HCT116 (cell line): ENCODE measurements at regions not wholly inside any gene's neighbourhood (a gene's known extent, or its start where the extent isn't known, plus 50 kb on each side); places are given as distances from the start of the nearest gene placed in this dataset.

Experiments
- ATAC-seq: fragments of 200-7000 bp; cut with Tn5 transposase; 2 replicates; pipeline ENCODE4 v1.9.1; 2020; ENCODE audit warnings: mild to moderate bottlenecking, moderate library complexity
- BruUV-seq: library from RNA; stranded (reverse); fragments of 400-500 nt; replicated peaks from 2 replicates; lab custom pipeline; 2021; lab: Mats Ljungman, UMichigan
- CTCF ChIA-PET: fragments of 300-600 bp; sonication (Branson Sonifier 250); formaldehyde crosslinking; loops from one replicate; lab custom pipeline; 2021; ENCODE audit warnings: antibody characterized with exemption; lab: Charles Lee
- POLR2A ChIA-PET: fragments of 300-600, 350-600 bp; sonication (Branson Sonifier 250); formaldehyde crosslinking; loops from one replicate; lab custom pipeline; 2021; ENCODE audit warnings: antibody characterized with exemption; lab: Charles Lee
- RAD21 ChIA-PET, 2 experiments: fragments of 300-600 bp; sonication (Branson Sonifier 250); formaldehyde crosslinking; loops; one replicate each; lab custom pipeline; 2023; ENCODE audit warnings: low total read pairs in 2 of 2; ENCODE audit not compliant: uncharacterized antibody in 2 of 2, unreplicated experiment in 2 of 2, low non-redundant PET in 1 of 2; lab: Charles Lee
- DNase-seq: peaks from one replicate; pipeline ENCODE4 v3.0.0-alpha.2; 2010; ENCODE audit warnings: low read depth, low spot score
- H2AFZ ChIP-seq: fragments of 200-600 bp; shearing (Covaris generic), sonication (generic); 2 replicates; pipeline ENCODE4 v1.6.1; 2017; ENCODE audit warnings: low read depth, mixed run types, mixed read lengths, antibody characterized with exemption, low read length; ENCODE audit not compliant: poor library complexity, severe bottlenecking
- H3K27ac ChIP-seq: 2 replicates; pipeline ENCODE4 v1.5.1; 2012; ENCODE audit warnings: low read depth, low read length
- H3K27me3 ChIP-seq: fragments of 200-600 bp; sonication (generic); 2 replicates; pipeline ENCODE4 v1.6.1; 2016; ENCODE audit warnings: mixed run types, low read length, mixed read lengths; ENCODE audit not compliant: insufficient read depth
- H3K36me3 ChIP-seq, 2 experiments: fragments of 200-500 bp in 1 of 2; fragments of 200-600 bp in 1 of 2; sonication (Bioruptor generic) in 1 of 2; sonication (generic) in 1 of 2; 2 replicates each; pipeline versions ENCODE4 v1.5.1 to v1.6.1; 2014 to 2016; ENCODE audit warnings: low read length in 2 of 2, inconsistent platforms in 1 of 2, mixed read lengths in 1 of 2, mixed run types in 1 of 2; ENCODE audit not compliant: insufficient read depth in 2 of 2, control insufficient read depth in 1 of 2
- H3K4me1 ChIP-seq, 2 experiments: fragments of 200-600 bp in 1 of 2; sonication (generic) in 1 of 2; 2 replicates each; pipeline versions ENCODE4 v1.5.1 to v1.6.1; 2012 to 2017; ENCODE audit warnings: low read length in 2 of 2, inconsistent platforms in 1 of 2, mild to moderate bottlenecking in 1 of 2, mixed read lengths in 1 of 2, mixed run types in 1 of 2, moderate library complexity in 1 of 2; ENCODE audit not compliant: insufficient read depth in 2 of 2, control insufficient read depth in 1 of 2
- H3K4me2 ChIP-seq: fragments of 200-600 bp; sonication (generic); 2 replicates; pipeline ENCODE4 v1.6.1; 2017; ENCODE audit warnings: mixed run types, low read length, mixed read lengths
- H3K4me3 ChIP-seq, 2 experiments: fragments of 200-600 bp in 1 of 2; sonication (generic) in 1 of 2; replicated peaks in 1 of 2; 2 replicates each; pipeline ENCODE4 v1.5.1; 2011 to 2016; ENCODE audit warnings: low read length in 2 of 2, control low read depth in 1 of 2, low read depth in 1 of 2, mild to moderate bottlenecking in 1 of 2, mixed read lengths in 1 of 2, mixed run types in 1 of 2
- H3K79me2 ChIP-seq: fragments of 200-600 bp; sonication (generic); 2 replicates; pipeline ENCODE4 v1.6.1; 2017; ENCODE audit warnings: mild to moderate bottlenecking, mixed run types, low read length, moderate library complexity, mixed read lengths; ENCODE audit not compliant: insufficient read depth
- H3K9ac ChIP-seq: fragments of 200-600 bp; sonication (generic); 2 replicates; pipeline ENCODE4 v1.6.1; 2016; ENCODE audit warnings: low read length, mixed read lengths
- H3K9me2 ChIP-seq: fragments of 200-600 bp; sonication (generic), shearing (Covaris generic); 2 replicates; pipeline ENCODE4 v1.6.1; 2017; ENCODE audit warnings: mixed run types, mild to moderate bottlenecking, moderate library complexity; ENCODE audit not compliant: insufficient read depth
- H3K9me3 ChIP-seq, 2 experiments: fragments of 200-500 bp in 1 of 2; fragments of 200-600 bp in 1 of 2; sonication (Bioruptor generic) in 1 of 2; sonication (generic) in 1 of 2; 2 replicates each; pipeline ENCODE4 v1.6.1; 2014 to 2017; ENCODE audit warnings: low read length in 2 of 2, mixed read lengths in 2 of 2, inconsistent platforms in 1 of 2, low read depth in 1 of 2, mild to moderate bottlenecking in 1 of 2, mixed run types in 1 of 2, moderate library complexity in 1 of 2; ENCODE audit not compliant: control insufficient read depth in 1 of 2, insufficient read depth in 1 of 2
- H4K20me1 ChIP-seq: fragments of 200-600 bp; sonication (generic), shearing (Covaris generic); 2 replicates; pipeline ENCODE4 v1.6.1; 2017; ENCODE audit warnings: mixed run types, mild to moderate bottlenecking, moderate library complexity; ENCODE audit not compliant: insufficient read depth
- ATF3 ChIP-seq: IDR thresholded peaks from 2 replicates; pipeline ENCODE4 v1.6.1; 2012
- CBX3 ChIP-seq: IDR thresholded peaks from 2 replicates; pipeline ENCODE4 v1.6.1; 2012; ENCODE audit warnings: low read depth
- CTCF ChIP-seq, 3 experiments: fragments of 200-600 bp in 1 of 3; sonication (generic) in 1 of 3; IDR thresholded peaks in 2 of 3; conservative IDR thresholded peaks in 1 of 3; 2 replicates each; pipeline ENCODE4 v1.5.1; 2012 to 2017; ENCODE audit warnings: low read depth in 2 of 3, low read length in 2 of 3, antibody characterized with exemption in 1 of 3, borderline replicate concordance in 1 of 3, control low read depth in 1 of 3, mild to moderate bottlenecking in 1 of 3, mixed read lengths in 1 of 3, mixed run types in 1 of 3, moderate library complexity in 1 of 3; ENCODE audit not compliant: insufficient read depth in 1 of 3
- EGR1 ChIP-seq: IDR thresholded peaks from 2 replicates; pipeline ENCODE4 v1.6.1; 2012; ENCODE audit warnings: low read depth
- ELF1 ChIP-seq: IDR thresholded peaks from 2 replicates; pipeline ENCODE4 v1.6.1; 2012; ENCODE audit warnings: low read depth, borderline replicate concordance
- EZH2 ChIP-seq: fragments of 200-600 bp; sonication (generic); IDR thresholded peaks from 2 replicates; pipeline ENCODE4 v1.6.1; 2017; ENCODE audit warnings: antibody characterized with exemption, mixed run types
- EZH2phosphoT487 ChIP-seq: fragments of 200-600 bp; IDR thresholded peaks from 2 replicates; pipeline ENCODE4 v1.6.1; 2018; ENCODE audit warnings: antibody characterized with exemption, borderline replicate concordance
- JUND ChIP-seq: IDR thresholded peaks from 2 replicates; pipeline ENCODE4 v1.6.1; 2012
- MAX ChIP-seq: IDR thresholded peaks from 2 replicates; pipeline ENCODE4 v1.6.1; 2012
- POLR2A ChIP-seq: IDR thresholded peaks from 2 replicates; pipeline ENCODE4 v1.7.0; 2011; ENCODE audit warnings: borderline replicate concordance; ENCODE audit not compliant: insufficient read depth, insufficient read length; ENCODE audit errors: extremely low read depth
- POLR2AphosphoS5 ChIP-seq: IDR thresholded peaks from 2 replicates; pipeline ENCODE4 v1.6.1; 2011; ENCODE audit warnings: mild to moderate bottlenecking, low read depth, low read length, moderate library complexity
- RAD21 ChIP-seq: IDR thresholded peaks from 2 replicates; pipeline ENCODE4 v1.6.1; 2012; ENCODE audit warnings: low read depth, mild to moderate bottlenecking
- SIN3A ChIP-seq: IDR thresholded peaks from 2 replicates; pipeline ENCODE4 v1.6.1; 2012; ENCODE audit warnings: low read depth
- SP1 ChIP-seq: IDR thresholded peaks from 2 replicates; pipeline ENCODE4 v1.6.1; 2012; ENCODE audit warnings: low read depth
- SRF ChIP-seq: IDR thresholded peaks from 2 replicates; pipeline ENCODE4 v1.6.1; 2012; ENCODE audit warnings: low read depth
- YY1 ChIP-seq: IDR thresholded peaks from 2 replicates; pipeline ENCODE4 v1.6.1; 2011; ENCODE audit warnings: low read length, low read depth, moderate library complexity, mild to moderate bottlenecking; ENCODE audit not compliant: insufficient replicate concordance; ENCODE audit errors: extremely low read depth
- ZBTB33 ChIP-seq: IDR thresholded peaks from 2 replicates; pipeline ENCODE4 v1.6.1; 2011; ENCODE audit warnings: mild to moderate bottlenecking, low read length, moderate library complexity; ENCODE audit not compliant: insufficient replicate concordance; ENCODE audit errors: extremely low read depth
- ZFX ChIP-seq: fragments of 450-650 bp; IDR thresholded peaks from 2 replicates; pipeline ENCODE4 v1.6.1; 2017
- ZNF274 ChIP-seq: fragments of 200-500 bp; sonication (Bioruptor generic); IDR thresholded peaks from 2 replicates; pipeline ENCODE4 v1.6.1; 2014; ENCODE audit warnings: mild to moderate bottlenecking, low read depth, low read length, inconsistent platforms
- intact Hi-C: fragments of 100-400 bp; cut with micrococcal nuclease; formaldehyde crosslinking; loops from 2 replicates; pipeline ENCODE4 v1.10.0; 2022

- H3K4me2 ChIP-seq = no peak overlapping the region
- H2AFZ ChIP-seq = no peak overlapping the region
- no peaks in the 10 kb centered on the region for H3K79me2 ChIP-seq
- no TSS peak for BruUV-seq
- DNase-seq (no peak), ATAC-seq (no peak)
- RAD21 ChIA-PET = no interaction called here
- no peak overlapping the region for H3K4me3 ChIP-seq
- no peak for TF ChIP-seq EZH2
- no peak for TF ChIP-seq MAX
- TF ChIP-seq ZNF274 = no peak
- no peak for TF ChIP-seq POLR2AphosphoS5
- no peak for TF ChIP-seq SRF
- TF ChIP-seq EGR1 = no peak
- TF ChIP-seq ELF1 = no peak
- no peak for TF ChIP-seq ATF3
- TF ChIP-seq, all 23 proteins: peak for 0
- Histone ChIP-seq H4K20me1 (no peaks in the 10 kb centered on the region), H3K4me1 (no peaks in the 10 kb centered on the region), H3K36me3 (no peaks in the 10 kb centered on the region), H3K9me2 (no peaks in the 10 kb centered on the region), H3K9me3 (no peaks in the 10 kb centered on the region), H3K27ac (no peak overlapping the region), H3K27me3 (no peaks in the 10 kb centered on the region), H3K9ac (no peak overlapping the region)
- intact Hi-C loops = no loop called here
- ChIA-PET CTCF (no interaction called here), POLR2A (no interaction called here)
Measured at GRCh38 chr4:14792702-14793227, 209.5 kb upstream of the CPEB2 start.

GRCh38 chr4:14800977-14801376 is 201.3 kb upstream of the CPEB2 start:
- no peak overlapping the region for H3K9ac ChIP-seq
- ATAC-seq = no peak
- ChIA-PET RAD21 (no interaction called here), POLR2A (no interaction called here), CTCF (no interaction called here)
- no peaks in the 10 kb centered on the region for H4K20me1 ChIP-seq
- H3K27me3 ChIP-seq = no peaks in the 10 kb centered on the region; the same call in 1 of the 2 replicates
- H2AFZ ChIP-seq = no peak overlapping the region
- H3K9me2 ChIP-seq = no peaks in the 10 kb centered on the region
- BruUV-seq = no TSS peak
- no peak overlapping the region for H3K27ac ChIP-seq
- H3K9me3 ChIP-seq = no peaks in the 10 kb centered on the region
- no peaks in the 10 kb centered on the region for H3K4me1 ChIP-seq
- DNase-seq = no peak
- no peaks in the 10 kb centered on the region for H3K79me2 ChIP-seq
- H3K4me3 ChIP-seq = no peak overlapping the region
- no peaks in the 10 kb centered on the region for H3K36me3 ChIP-seq
- intact Hi-C loops = no loop called here
- H3K4me2 ChIP-seq = no peak overlapping the region
- no peak for TF ChIP-seq RAD21
- TF ChIP-seq ELF1 = no peak
- TF ChIP-seq SP1 = no peak
- TF ChIP-seq YY1 = no peak
- TF ChIP-seq JUND = no peak
- no peak for TF ChIP-seq ZFX
- TF ChIP-seq CTCF (IDR thresholded peaks at IDR 0.05 in 2 of 3, conservative IDR thresholded peaks at IDR 0.05 in 1 of 3; ENCODE audit: borderline replicate concordance in 1 of 3, insufficient read depth in 1 of 3, low read depth in 2 of 3, low read length in 2 of 3) = no peak
- no peak for TF ChIP-seq CBX3
- TF ChIP-seq EZH2phosphoT487 = no peak
- no peak for TF ChIP-seq EGR1
- no peak for TF ChIP-seq ZNF274
- TF ChIP-seq ZBTB33 = no peak
- TF ChIP-seq POLR2A = no peak
- TF ChIP-seq SIN3A = no peak
- TF ChIP-seq EZH2 = no peak
